ENCODE measurements at regions not wholly inside any gene's neighbourhood (a gene's known extent, or its start where the extent isn't known, plus 50 kb on each side); places are given as distances from the start of the nearest gene placed in this dataset.

DNA sequence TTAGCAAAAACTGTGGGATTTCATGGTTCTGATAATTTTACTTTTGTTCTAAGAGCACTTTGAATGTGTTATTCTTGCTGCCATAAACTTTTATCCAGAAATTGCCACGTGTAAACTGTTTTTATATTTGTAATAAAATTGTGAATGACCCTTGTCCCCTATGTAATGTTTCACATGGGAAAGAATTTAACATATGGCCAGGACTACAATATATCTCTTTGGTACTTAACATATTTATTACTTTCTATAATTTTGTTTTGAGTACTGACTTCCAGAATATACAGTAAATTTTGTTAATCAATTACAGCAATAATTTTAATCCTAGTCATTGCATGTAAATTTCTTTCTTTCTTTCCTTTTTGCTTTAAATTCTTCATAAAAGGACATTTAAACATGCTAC is 735.0 kb upstream of the PHF14 start:
- TF ChIP-seq, protein P1, sequence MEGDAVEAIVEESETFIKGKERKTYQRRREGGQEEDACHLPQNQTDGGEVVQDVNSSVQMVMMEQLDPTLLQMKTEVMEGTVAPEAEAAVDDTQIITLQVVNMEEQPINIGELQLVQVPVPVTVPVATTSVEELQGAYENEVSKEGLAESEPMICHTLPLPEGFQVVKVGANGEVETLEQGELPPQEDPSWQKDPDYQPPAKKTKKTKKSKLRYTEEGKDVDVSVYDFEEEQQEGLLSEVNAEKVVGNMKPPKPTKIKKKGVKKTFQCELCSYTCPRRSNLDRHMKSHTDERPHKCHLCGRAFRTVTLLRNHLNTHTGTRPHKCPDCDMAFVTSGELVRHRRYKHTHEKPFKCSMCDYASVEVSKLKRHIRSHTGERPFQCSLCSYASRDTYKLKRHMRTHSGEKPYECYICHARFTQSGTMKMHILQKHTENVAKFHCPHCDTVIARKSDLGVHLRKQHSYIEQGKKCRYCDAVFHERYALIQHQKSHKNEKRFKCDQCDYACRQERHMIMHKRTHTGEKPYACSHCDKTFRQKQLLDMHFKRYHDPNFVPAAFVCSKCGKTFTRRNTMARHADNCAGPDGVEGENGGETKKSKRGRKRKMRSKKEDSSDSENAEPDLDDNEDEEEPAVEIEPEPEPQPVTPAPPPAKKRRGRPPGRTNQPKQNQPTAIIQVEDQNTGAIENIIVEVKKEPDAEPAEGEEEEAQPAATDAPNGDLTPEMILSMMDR (IDR thresholded peaks at IDR 0.05) = no peak
- TF ChIP-seq EZH2 (IDR thresholded peaks at IDR 0.05) (no peak), EZH2phosphoT487 (IDR thresholded peaks at IDR 0.05) (no peak)
